OCI-LY7 (cell line): ENCODE measurements at regions not wholly inside any gene's neighbourhood (a gene's known extent, or its start where the extent isn't known, plus 50 kb on each side); places are given as distances from the start of the nearest gene placed in this dataset.

ENCODE experiments used
- BruUV-seq: library from RNA; stranded (reverse); fragments of 400-500 nt; replicated peaks from 2 replicates; lab custom pipeline; 2021; lab: Mats Ljungman, UMichigan
- CTCF ChIA-PET: fragments of 300-600 bp; sonication (Branson Sonifier 250); formaldehyde crosslinking; loops from one replicate; lab custom pipeline; 2022; ENCODE audit warnings: antibody characterized with exemption; ENCODE audit not compliant: unreplicated experiment; lab: Charles Lee
- POLR2A ChIA-PET: fragments of 300-600 bp; sonication (Branson Sonifier 250); formaldehyde crosslinking; loops from one replicate; lab custom pipeline; 2022; ENCODE audit warnings: antibody characterized with exemption; lab: Charles Lee
- DNase-seq: peaks from one replicate; pipeline ENCODE4 v3.0.0-alpha.2; 2015; ENCODE audit warnings: low spot score
- H2AFZ ChIP-seq: fragments of 200-600 bp; sonication (generic), shearing (Covaris generic); 2 replicates; pipeline ENCODE4 v1.6.1; 2014; ENCODE audit warnings: mild to moderate bottlenecking, antibody characterized with exemption, low read length, moderate library complexity
- H3K27ac ChIP-seq: fragments of 200-600 bp; sonication (generic); 2 replicates; pipeline ENCODE4 v1.5.1; 2014; ENCODE audit warnings: mixed run types, low read depth, mild to moderate bottlenecking, moderate library complexity, low read length, inconsistent platforms; ENCODE audit not compliant: poor library complexity, severe bottlenecking
- H3K36me3 ChIP-seq: fragments of 200-600 bp; sonication (generic); 2 replicates; pipeline ENCODE4 v1.6.1; 2014; ENCODE audit warnings: mild to moderate bottlenecking, antibody characterized with exemption, low read length, moderate library complexity, mixed read lengths; ENCODE audit not compliant: insufficient read depth
- H3K4me1 ChIP-seq: fragments of 200-600 bp; sonication (generic); 2 replicates; pipeline ENCODE4 v1.5.1; 2014; ENCODE audit warnings: mild to moderate bottlenecking, low read length; ENCODE audit not compliant: insufficient read depth, poor library complexity, severe bottlenecking
- H3K4me2 ChIP-seq: fragments of 200-600 bp; sonication (generic); 2 replicates; pipeline ENCODE4 v1.6.1; 2014; ENCODE audit warnings: mild to moderate bottlenecking, low read length
- H3K4me3 ChIP-seq: fragments of 200-600 bp; sonication (generic); 2 replicates; pipeline ENCODE4 v1.5.1; 2014; ENCODE audit warnings: mild to moderate bottlenecking, low read depth, low read length; ENCODE audit not compliant: poor library complexity, severe bottlenecking
- H3K79me2 ChIP-seq: fragments of 200-600 bp; sonication (generic); 2 replicates; pipeline ENCODE4 v1.6.1; 2016; ENCODE audit warnings: low read depth, mild to moderate bottlenecking, low read length, moderate library complexity, mixed read lengths; ENCODE audit not compliant: insufficient read depth
- H3K9me2 ChIP-seq: fragments of 200-600 bp; sonication (generic); 2 replicates; pipeline ENCODE4 v1.6.1; 2016; ENCODE audit warnings: mild to moderate bottlenecking, low read length, mixed read lengths; ENCODE audit not compliant: insufficient read depth
- H3K9me3 ChIP-seq: fragments of 200-600 bp; sonication (generic); 2 replicates; pipeline ENCODE4 v1.6.1; 2014; ENCODE audit warnings: mild to moderate bottlenecking, mixed run types, low read length, mixed read lengths
- H4K20me1 ChIP-seq: fragments of 200-600 bp; sonication (generic); 2 replicates; pipeline ENCODE4 v1.6.1; 2014; ENCODE audit warnings: mild to moderate bottlenecking, antibody characterized with exemption, low read length, moderate library complexity, mixed read lengths; ENCODE audit not compliant: insufficient read depth
- CTCF ChIP-seq: fragments of 200-600 bp; sonication (generic); conservative IDR thresholded peaks from 2 replicates; pipeline ENCODE4 v1.5.1; 2014; ENCODE audit warnings: mild to moderate bottlenecking, antibody characterized with exemption, low read length, moderate library complexity, mixed read lengths
- EZH2phosphoT487 ChIP-seq: fragments of 200-600 bp; sonication (generic); IDR thresholded peaks from 2 replicates; pipeline ENCODE4 v1.6.1; 2018; ENCODE audit warnings: low read depth, borderline replicate concordance, mild to moderate bottlenecking, mixed run types, antibody characterized with exemption, low read length, moderate library complexity, mixed read lengths
- intact Hi-C: fragments of 100-400 bp; cut with micrococcal nuclease; formaldehyde crosslinking; loops from one replicate; pipeline ENCODE4 v1.10.0; 2022; ENCODE audit not compliant: unreplicated experiment

DNA sequence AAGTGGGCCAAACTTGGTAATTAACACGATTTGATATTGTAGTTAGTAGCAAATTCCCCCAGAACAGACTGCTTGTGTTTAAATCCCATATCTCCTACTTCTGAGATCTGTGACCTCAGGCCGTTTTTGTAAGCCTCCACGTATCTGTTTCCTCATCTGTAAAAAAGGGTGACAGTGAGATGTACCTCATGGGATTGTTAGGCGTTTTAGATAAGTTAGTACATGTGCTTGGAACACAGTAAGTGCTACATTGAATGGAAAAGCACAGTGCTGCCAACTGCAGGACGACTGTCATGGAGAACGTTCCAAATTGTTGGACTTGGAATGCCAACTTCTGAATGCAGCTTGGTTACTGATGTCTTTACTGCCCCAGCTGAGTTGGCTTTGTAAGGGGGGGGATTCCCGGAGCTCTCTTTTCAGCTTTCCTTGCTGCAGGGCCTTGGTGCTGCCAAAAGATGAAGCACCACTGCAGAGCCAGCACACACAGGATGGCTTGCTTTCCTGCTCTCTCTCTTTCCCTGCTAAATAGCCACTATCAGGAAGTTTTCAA, 108.6 kb downstream of the OPN5 start:
- no peaks in the 10 kb centered on the region for H3K4me1 ChIP-seq
- H3K4me2 ChIP-seq = no peak overlapping the region
- intact Hi-C loops = no loop called here
- H3K27ac ChIP-seq = no peak overlapping the region
- TF ChIP-seq EZH2phosphoT487 (no peak), CTCF (no peak)
- no peak overlapping the region for H2AFZ ChIP-seq
- POLR2A ChIA-PET = interaction anchor here (0.5 to 0.6 kb wide), 2 partner anchors 425 to 1912 kb away, joined by 3 read pairs; no protein-coding TSS in a partner anchor
- no peaks in the 10 kb centered on the region for H4K20me1 ChIP-seq
- CTCF ChIA-PET = no interaction called here
- H3K9me2 ChIP-seq = no peaks in the 10 kb centered on the region
- H3K9me3 ChIP-seq = no peaks in the 10 kb centered on the region
- DNase-seq = no peak
- no TSS peak for BruUV-seq
- H3K4me3 ChIP-seq = no peak overlapping the region
- H3K79me2 ChIP-seq = no peaks in the 10 kb centered on the region
- H3K36me3 ChIP-seq = no peaks in the 10 kb centered on the region

- H4K20me1 ChIP-seq = no peaks in the 10 kb centered on the region
- no peak overlapping the region for H2AFZ ChIP-seq
- H3K79me2 ChIP-seq = no peaks in the 10 kb centered on the region
- H3K9me3 ChIP-seq = no peaks in the 10 kb centered on the region
- CTCF ChIA-PET = no interaction called here
- TF ChIP-seq EZH2phosphoT487 (no peak), CTCF (no peak)
- DNase-seq = no peak
- POLR2A ChIA-PET = no interaction called here
- no peak overlapping the region for H3K4me2 ChIP-seq
- H3K36me3 ChIP-seq = no peaks in the 10 kb centered on the region
- H3K4me1 ChIP-seq = no peaks in the 10 kb centered on the region
- H3K9me2 ChIP-seq = no peaks in the 10 kb centered on the region
- no TSS peak for BruUV-seq
- no peak overlapping the region for H3K27ac ChIP-seq
- intact Hi-C loops = no loop called here
- H3K4me3 ChIP-seq = no peak overlapping the region
These were observed 97.2 kb downstream of the OPN5 start for GRCh38 chr6:47879015-47879414.
